GM23338 (cell line): ENCODE measurements at regions not wholly inside any gene's neighbourhood (a gene's known extent, or its start where the extent isn't known, plus 50 kb on each side); places are given as distances from the start of the nearest gene placed in this dataset.
"Not testable (repeated sequence)": the region's sequence is repeated elsewhere in the genome, so short reads cannot be mapped to it uniquely, and the experiment has no call there.

Experiments
- ATAC-seq: fragments of 200-7000 bp; cut with Tn5 transposase; 3 replicates; pipeline ENCODE4 v1.9.1; 2020
- DNase-seq: peaks from one replicate; pipeline ENCODE4 v3.0.0-alpha.2; 2015; ENCODE audit warnings: low spot score
- H2AFZ ChIP-seq: fragments of 200-600 bp; sonication (generic); 2 replicates; pipeline ENCODE4 v1.8.0; 2016; ENCODE audit warnings: antibody characterized with exemption, mild to moderate bottlenecking, moderate library complexity
- H3F3A ChIP-seq: fragments of 200-600 bp; sonication (generic); replicated peaks from 2 replicates; pipeline ENCODE4 v1.8.0; 2017; ENCODE audit warnings: antibody characterized with exemption, mixed run types, low read depth
- H3K27ac ChIP-seq: fragments of 200-600 bp; sonication (generic); 2 replicates; pipeline ENCODE4 v1.6.1; 2016; ENCODE audit warnings: low read depth
- H3K27me3 ChIP-seq: fragments of 200-600 bp; sonication (generic); 2 replicates; pipeline ENCODE4 v1.8.0; 2016; ENCODE audit warnings: mild to moderate bottlenecking, mixed run types, moderate library complexity; ENCODE audit not compliant: insufficient read depth
- H3K36me3 ChIP-seq: fragments of 200-600 bp; sonication (generic); 2 replicates; pipeline ENCODE4 v1.8.0; 2016; ENCODE audit warnings: mild to moderate bottlenecking; ENCODE audit not compliant: insufficient read depth
- H3K4me1 ChIP-seq: fragments of 200-600 bp; sonication (generic); 2 replicates; pipeline ENCODE4 v1.8.0; 2016; ENCODE audit warnings: mild to moderate bottlenecking, moderate library complexity; ENCODE audit not compliant: insufficient read depth
- H3K4me2 ChIP-seq: fragments of 200-600 bp; sonication (generic); 2 replicates; pipeline ENCODE4 v1.7.1; 2017; ENCODE audit warnings: mixed run types
- H3K4me3 ChIP-seq: fragments of 200-600 bp; sonication (generic); 2 replicates; pipeline ENCODE4 v1.6.1; 2016; ENCODE audit warnings: mixed run types
- H3K79me2 ChIP-seq: fragments of 200-600 bp; sonication (generic); replicated peaks from 2 replicates; pipeline ENCODE4 v1.8.0; 2017; ENCODE audit warnings: mild to moderate bottlenecking; ENCODE audit not compliant: insufficient read depth
- H3K9me2 ChIP-seq: fragments of 200-600 bp; sonication (generic); 2 replicates; pipeline ENCODE4 v1.8.0; 2017; ENCODE audit not compliant: insufficient read depth
- H4K20me1 ChIP-seq: fragments of 200-600 bp; sonication (generic); replicated peaks from 2 replicates; pipeline ENCODE4 v1.8.0; 2017; ENCODE audit warnings: mild to moderate bottlenecking; ENCODE audit not compliant: insufficient read depth
- H3K27ac Mint-ChIP-seq: 2 replicates; pipeline ENCODE4 v1.8.0; 2020; ENCODE audit warnings: inconsistent platforms, mild to moderate bottlenecking, moderate library complexity, mixed read lengths
- H3K27me3 Mint-ChIP-seq: 3 replicates; pipeline ENCODE4 v1.8.0; 2022; ENCODE audit warnings: low read depth, mild to moderate bottlenecking, moderate library complexity, mixed read lengths, inconsistent platforms; ENCODE audit not compliant: insufficient read depth, poor library complexity
- H3K36me3 Mint-ChIP-seq: 3 replicates; pipeline ENCODE4 v1.8.0; 2021; ENCODE audit warnings: low read depth, mild to moderate bottlenecking, inconsistent platforms, moderate library complexity, mixed read lengths
- H3K4me1 Mint-ChIP-seq: 3 replicates; pipeline ENCODE4 v1.8.0; 2020; ENCODE audit warnings: mild to moderate bottlenecking, inconsistent platforms, mixed read lengths
- H3K4me3 Mint-ChIP-seq: 3 replicates; pipeline ENCODE4 v1.8.0; 2021; ENCODE audit warnings: moderate library complexity, mild to moderate bottlenecking, inconsistent platforms, mixed read lengths
- H3K9me3 Mint-ChIP-seq: 3 replicates; pipeline ENCODE4 v1.8.0; 2020; ENCODE audit warnings: moderate library complexity, mild to moderate bottlenecking, inconsistent platforms, mixed read lengths
- CTCF ChIP-seq, 2 experiments: fragments of 200-600 bp in 1 of 2; sonication (generic) in 1 of 2; conservative IDR thresholded peaks; 2 replicates each; pipeline versions ENCODE4 v1.5.1 to v1.6.1; 2016 to 2017; ENCODE audit warnings: antibody characterized with exemption in 2 of 2, low read depth in 2 of 2, mild to moderate bottlenecking in 2 of 2, moderate library complexity in 1 of 2

- peaks cover 53% of the 10 kb centered on the region for H3K9me3 Mint-ChIP-seq
- H2AFZ ChIP-seq, H3K4me1 ChIP-seq, H3K36me3 ChIP-seq, H3K4me2 ChIP-seq, H3K27me3 ChIP-seq, H3K4me3 Mint-ChIP-seq, ATAC-seq, H3K4me1 Mint-ChIP-seq, H3K79me2 ChIP-seq, H3K4me3 ChIP-seq, H4K20me1 ChIP-seq, H3K27ac ChIP-seq, H3F3A ChIP-seq, H3K27ac Mint-ChIP-seq, H3K9me2 ChIP-seq: not testable (repeated sequence)
- peak; percentile 59 to 64 for TF ChIP-seq CTCF (conservative IDR thresholded peaks at IDR 0.05; ENCODE audit: low read depth in 2 of 2)
- DNase-seq, result peak; percentile 70
- H3K36me3 Mint-ChIP-seq, result peaks cover 24% of the 10 kb centered on the region
- peaks cover 13% of the 10 kb centered on the region for H3K27me3 Mint-ChIP-seq
Measured at GRCh38 chr17:83205387-83206035, 126.1 kb downstream of the METRNL start.

GRCh38 chr17:83206036-83206394 lies 126.6 kb downstream of the METRNL start:
- not testable (repeated sequence) for H3K27me3 ChIP-seq, H2AFZ ChIP-seq, H3K4me1 ChIP-seq, H3K4me3 ChIP-seq, H3K27ac Mint-ChIP-seq, DNase-seq, ATAC-seq, H4K20me1 ChIP-seq, H3K36me3 ChIP-seq, H3K4me2 ChIP-seq, H3K9me2 ChIP-seq, H3K4me3 Mint-ChIP-seq, H3K27ac ChIP-seq, H3F3A ChIP-seq, H3K79me2 ChIP-seq, H3K4me1 Mint-ChIP-seq
- Mint-ChIP-seq H3K36me3 (peaks cover 24% of the 10 kb centered on the region), H3K9me3 (peaks cover 48% of the 10 kb centered on the region), H3K27me3 (peaks cover 13% of the 10 kb centered on the region)

- H3K4me2 ChIP-seq, H2AFZ ChIP-seq, H3K27me3 ChIP-seq, H3K9me2 ChIP-seq, H3K4me1 ChIP-seq, H3K4me1 Mint-ChIP-seq, H3K27ac Mint-ChIP-seq, H3K4me3 ChIP-seq, H3K27ac ChIP-seq, H3F3A ChIP-seq, H3K4me3 Mint-ChIP-seq, ATAC-seq, H3K79me2 ChIP-seq, H3K36me3 ChIP-seq, H4K20me1 ChIP-seq, DNase-seq: not testable (repeated sequence)
- H3K27me3 Mint-ChIP-seq, result peaks cover 13% of the 10 kb centered on the region
- H3K36me3 Mint-ChIP-seq, result peaks cover 24% of the 10 kb centered on the region
- H3K9me3 Mint-ChIP-seq, result peaks cover 38% of the 10 kb centered on the region
Measured at GRCh38 chr17:83206819-83207588, 127.6 kb downstream of the METRNL start.

- H3K9me3 Mint-ChIP-seq, H4K20me1 ChIP-seq, H3K27ac ChIP-seq, H3K36me3 ChIP-seq, H3K36me3 Mint-ChIP-seq, H3K4me3 ChIP-seq, H3K4me2 ChIP-seq, H3K4me1 ChIP-seq, H3K4me1 Mint-ChIP-seq, H3K27me3 ChIP-seq, H3F3A ChIP-seq, H3K79me2 ChIP-seq, ATAC-seq, H3K27me3 Mint-ChIP-seq, H2AFZ ChIP-seq, H3K9me2 ChIP-seq, H3K4me3 Mint-ChIP-seq, H3K27ac Mint-ChIP-seq: not testable (repeated sequence)
- DNase-seq, result peak; percentile 65
Measured at GRCh38 chr17:83247001-83247400, 167.6 kb downstream of the METRNL start.
